ENCODE measurements at regions not wholly inside any gene's neighbourhood (a gene's known extent, or its start where the extent isn't known, plus 50 kb on each side); places are given as distances from the start of the nearest gene placed in this dataset.

GRCh38 chr5:33258553-33258952 lies 182.2 kb upstream of the TARS1 start:
- BruUV-seq (replicated peaks) = no TSS peak
- H3K4me1 ChIP-seq (ENCODE audit: insufficient read depth, low read length) = no peaks in the 10 kb centered on the region
- no peak for FAIRE-seq
- no peak overlapping the region for H2AFZ ChIP-seq (ENCODE audit: low read length)
- H3K79me2 ChIP-seq (ENCODE audit: insufficient read depth, low read length) = no peaks in the 10 kb centered on the region
- peaks cover 2% of the 10 kb centered on the region; the same call in 1 of the 2 replicates for H3K9me3 ChIP-seq (ENCODE audit: low read length)
- TF ChIP-seq ZNF484 (CRISPR knock-in tag; IDR thresholded peaks at IDR 0.05; ENCODE audit: borderline replicate concordance, low read depth) = no peak
- no peak for TF ChIP-seq ZSCAN12 (CRISPR knock-in tag; IDR thresholded peaks at IDR 0.05)
- no peak for TF ChIP-seq CEBPG (CRISPR knock-in tag; IDR thresholded peaks at IDR 0.05)
- no peak for TF ChIP-seq KMT2A (CRISPR knock-in tag; IDR thresholded peaks at IDR 0.05)
- no peak for TF ChIP-seq LRRFIP1 (CRISPR knock-in tag; conservative IDR thresholded peaks at IDR 0.05)
- TF ChIP-seq RBFOX2 (IDR thresholded peaks at IDR 0.05; ENCODE audit: low read depth, low read length) = no peak
- no peak overlapping the region for H3K27ac ChIP-seq (ENCODE audit: extremely low read length, insufficient read depth, low read length)
- intact Hi-C loops (cut with micrococcal nuclease; ENCODE audit: unreplicated experiment) = no loop called here
- H3K36me3 ChIP-seq (replicated peaks in 1 of 2; ENCODE audit: control insufficient read depth in 1 of 2, insufficient read depth in 2 of 2, low read length in 2 of 2) = no peaks in the 10 kb centered on the region
- DNase-seq (ENCODE audit: low spot score) = no peak
- H3K27me3 ChIP-seq (ENCODE audit: control insufficient read depth in 1 of 2, insufficient read depth in 2 of 2, low read length in 2 of 2) = no peaks in the 10 kb centered on the region
- H4K20me1 ChIP-seq (ENCODE audit: insufficient read depth, low read length) = no peaks in the 10 kb centered on the region
- no peak overlapping the region for H3K4me2 ChIP-seq (ENCODE audit: low read depth, low read length)
- H3K9ac ChIP-seq (ENCODE audit: insufficient read depth, low read depth, low read length) = no peak overlapping the region
- H3K4me3 ChIP-seq (replicated peaks in 1 of 3; ENCODE audit: insufficient read depth in 1 of 3, low read depth in 2 of 3, low read length in 3 of 3) = no peak overlapping the region
- no peak for ATAC-seq
- 24% methylated on average over 2 of the region's 2 CpGs for WGBS (ENCODE audit: low lambda C conversion rate)
- ChIA-PET POLR2A (no interaction called here), CTCF (ENCODE audit: low intra/inter-chr PET ratio, low total read pairs) (no interaction called here)
- in situ Hi-C loops (cut with HindIII; ENCODE audit: extremely low pct_ligation_motif_present, low pct_unique_long_range_greater_than_20kb) = no loop called here

GRCh38 chr5:33260098-33260497 lies 180.7 kb upstream of the TARS1 start:
- in situ Hi-C loops (cut with HindIII; ENCODE audit: extremely low pct_ligation_motif_present, low pct_unique_long_range_greater_than_20kb) = no loop called here

More at GRCh38 chr5:33260098-33260497, 180.7 kb upstream of the TARS1 start:
- Histone ChIP-seq H4K20me1 (ENCODE audit: insufficient read depth, low read length) (no peaks in the 10 kb centered on the region), H3K4me3 (replicated peaks in 1 of 3; ENCODE audit: insufficient read depth in 1 of 3, low read depth in 2 of 3, low read length in 3 of 3) (no peak overlapping the region), H3K9ac (ENCODE audit: insufficient read depth, low read depth, low read length) (no peak overlapping the region), H3K27me3 (ENCODE audit: control insufficient read depth in 1 of 2, insufficient read depth in 2 of 2, low read length in 2 of 2) (no peaks in the 10 kb centered on the region), H2AFZ (ENCODE audit: low read length) (no peak overlapping the region), H3K4me2 (ENCODE audit: low read depth, low read length) (no peak overlapping the region), H3K36me3 (replicated peaks in 1 of 2; ENCODE audit: control insufficient read depth in 1 of 2, insufficient read depth in 2 of 2, low read length in 2 of 2) (no peaks in the 10 kb centered on the region), H3K4me1 (ENCODE audit: insufficient read depth, low read length) (no peaks in the 10 kb centered on the region), H3K9me3 (ENCODE audit: low read length) (peaks cover 12% of the 10 kb centered on the region), H3K27ac (ENCODE audit: extremely low read length, insufficient read depth, low read length) (no peak overlapping the region), H3K79me2 (ENCODE audit: insufficient read depth, low read length) (no peaks in the 10 kb centered on the region)
- BruUV-seq (replicated peaks) = no TSS peak
- ATAC-seq = no peak
- WGBS (ENCODE audit: low lambda C conversion rate) = 0% methylated on average over 2 of the region's 2 CpGs
- no peak for FAIRE-seq
- CTCF ChIA-PET (ENCODE audit: low intra/inter-chr PET ratio, low total read pairs) = no interaction called here
- no peak for TF ChIP-seq RFXAP (CRISPR knock-in tag; IDR thresholded peaks at IDR 0.05; ENCODE audit: borderline replicate concordance)
- TF ChIP-seq ZFP41 (CRISPR knock-in tag; IDR thresholded peaks at IDR 0.05; ENCODE audit: borderline replicate concordance) = no peak
- TF ChIP-seq ZNF703 (CRISPR knock-in tag; IDR thresholded peaks at IDR 0.05; ENCODE audit: borderline replicate concordance) = no peak
- no peak for TF ChIP-seq CENPBD1 (CRISPR knock-in tag; IDR thresholded peaks at IDR 0.05; ENCODE audit: borderline replicate concordance, low read depth)
- POLR2A ChIA-PET = no interaction called here
- intact Hi-C loops (cut with micrococcal nuclease; ENCODE audit: unreplicated experiment) = no loop called here
- no peak for DNase-seq (ENCODE audit: low spot score)
